Omental fat pad (tissue), 3 donors: ENCODE measurements at regions not wholly inside any gene's neighbourhood (a gene's known extent, or its start where the extent isn't known, plus 50 kb on each side); places are given as distances from the start of the nearest gene placed in this dataset.
A peak's percentile ranks its signal among the peaks of the same experiment; 100 is the strongest.
"Not testable (repeated sequence)": the region's sequence is repeated elsewhere in the genome, so short reads cannot be mapped to it uniquely, and the experiment has no call there.

Source experiments
- ATAC-seq: fragments of 150-250 bp; one replicate; pipeline ENCODE4 v1.9.1; 2016; ENCODE audit warnings: mild to moderate bottlenecking, moderate library complexity; ENCODE audit not compliant: low FRiP score
- DNase-seq: peaks from one replicate; pipeline ENCODE4 v3.0.0-alpha.2; 2019; ENCODE audit warnings: low spot score
- TF ChIP-seq, protein P1 (sequence below), 3 donors: fragments of 450-650 bp; IDR thresholded peaks; one replicate each; pipeline ENCODE4 v1.5.1; 2016 to 2017; ENCODE audit warnings: antibody characterized with exemption in 3 of 3, mild to moderate bottlenecking in 3 of 3, moderate library complexity in 2 of 3

DNA sequence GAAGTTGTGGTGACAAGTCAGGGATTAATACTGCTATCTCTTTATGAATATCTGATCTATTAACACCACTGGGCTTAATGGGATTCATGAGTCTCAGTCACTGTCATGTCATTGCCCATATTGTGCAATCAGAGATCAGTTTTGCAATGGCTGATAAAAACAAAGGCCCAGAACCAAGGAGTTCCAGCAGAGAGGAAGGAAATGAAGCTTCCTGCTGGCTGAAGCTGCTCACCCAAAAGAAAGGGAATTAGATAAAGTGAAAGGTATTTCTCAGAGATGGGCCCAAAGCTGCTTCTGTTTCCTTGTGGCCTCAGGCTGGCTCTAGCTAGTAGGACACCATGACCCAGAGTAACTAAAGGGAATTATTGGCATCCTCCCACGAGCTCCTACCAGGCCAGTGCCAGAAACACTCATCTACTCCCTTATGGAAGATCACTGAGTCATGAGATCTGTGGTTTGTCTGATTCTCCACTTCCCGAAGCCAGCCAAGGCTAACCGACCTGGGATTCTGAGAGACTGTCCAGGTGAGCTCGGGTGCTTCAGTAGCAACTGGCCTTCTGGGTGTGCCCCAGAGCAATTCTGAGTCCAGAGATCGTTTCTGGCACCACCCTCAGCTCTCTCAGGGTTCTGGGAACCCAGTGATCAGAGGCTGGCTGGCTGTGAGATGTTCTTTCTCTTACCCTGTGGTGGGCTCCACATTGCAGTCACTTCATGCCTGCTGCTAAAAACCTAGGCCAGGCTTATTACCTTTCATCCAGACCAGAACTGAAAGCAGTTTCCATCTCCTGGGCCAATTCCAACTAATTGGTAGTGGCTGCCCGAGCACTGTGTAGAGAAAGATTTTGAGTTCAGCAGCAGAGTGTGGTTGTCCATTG is 129.5 kb upstream of the PELI1 start:
- ATAC-seq (peak; percentile 88), DNase-seq (no peak)
- TF ChIP-seq, protein P1, sequence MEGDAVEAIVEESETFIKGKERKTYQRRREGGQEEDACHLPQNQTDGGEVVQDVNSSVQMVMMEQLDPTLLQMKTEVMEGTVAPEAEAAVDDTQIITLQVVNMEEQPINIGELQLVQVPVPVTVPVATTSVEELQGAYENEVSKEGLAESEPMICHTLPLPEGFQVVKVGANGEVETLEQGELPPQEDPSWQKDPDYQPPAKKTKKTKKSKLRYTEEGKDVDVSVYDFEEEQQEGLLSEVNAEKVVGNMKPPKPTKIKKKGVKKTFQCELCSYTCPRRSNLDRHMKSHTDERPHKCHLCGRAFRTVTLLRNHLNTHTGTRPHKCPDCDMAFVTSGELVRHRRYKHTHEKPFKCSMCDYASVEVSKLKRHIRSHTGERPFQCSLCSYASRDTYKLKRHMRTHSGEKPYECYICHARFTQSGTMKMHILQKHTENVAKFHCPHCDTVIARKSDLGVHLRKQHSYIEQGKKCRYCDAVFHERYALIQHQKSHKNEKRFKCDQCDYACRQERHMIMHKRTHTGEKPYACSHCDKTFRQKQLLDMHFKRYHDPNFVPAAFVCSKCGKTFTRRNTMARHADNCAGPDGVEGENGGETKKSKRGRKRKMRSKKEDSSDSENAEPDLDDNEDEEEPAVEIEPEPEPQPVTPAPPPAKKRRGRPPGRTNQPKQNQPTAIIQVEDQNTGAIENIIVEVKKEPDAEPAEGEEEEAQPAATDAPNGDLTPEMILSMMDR (IDR thresholded peaks at IDR 0.05) = no peak

GRCh38 chr2:64274399-64275173 is 130.4 kb upstream of the PELI1 start:
- DNase-seq (no peak), ATAC-seq (peak; percentile 44)
- TF ChIP-seq, protein P1 (IDR thresholded peaks at IDR 0.05) = no peak

GRCh38 chr2:64275174-64275466 is 130.9 kb upstream of the PELI1 start:
- DNase-seq (no peak), ATAC-seq (no peak)
- TF ChIP-seq, protein P1 (IDR thresholded peaks at IDR 0.05) = no peak

GRCh38 chr2:64276417-64277095 is 132.3 kb upstream of the PELI1 start:
- ATAC-seq = no peak
- DNase-seq = no peak
- TF ChIP-seq, protein P1 (IDR thresholded peaks at IDR 0.05) = no peak

GRCh38 chr2:64277101-64277849 is 133.1 kb upstream of the PELI1 start:
- DNase-seq (no peak), ATAC-seq (no peak)
- TF ChIP-seq, protein P1 (IDR thresholded peaks at IDR 0.05) = no peak

GRCh38 chr2:64280812-64281211 is 136.6 kb upstream of the PELI1 start:
- not testable (repeated sequence) for ATAC-seq, DNase-seq
